HEK293 (cell line): ENCODE measurements at regions not wholly inside any gene's neighbourhood (a gene's known extent, or its start where the extent isn't known, plus 50 kb on each side); places are given as distances from the start of the nearest gene placed in this dataset.

ENCODE experiments used
- CTCF ChIA-PET: fragments of 350-600 bp; formaldehyde crosslinking; extraction: SDS; loops from one replicate; lab custom pipeline; 2021; ENCODE audit warnings: antibody characterized with exemption; lab: Yijun Ruan, JAX
- POLR2A ChIA-PET: fragments of 300-600 bp; formaldehyde crosslinking; extraction: SDS; loops from one replicate; lab custom pipeline; 2020; ENCODE audit warnings: antibody characterized with exemption, inconsistent platforms; lab: Yijun Ruan, JAX
- H3K27ac ChIP-seq: fragments of 200-500 bp; sonication (Bioruptor generic); 2 replicates; pipeline ENCODE4 v1.5.1; 2014; ENCODE audit warnings: low read depth, low read length, control low read depth, inconsistent platforms; ENCODE audit errors: extremely low read depth
- H3K36me3 ChIP-seq, 2 experiments: fragments of 200-500 bp in 1 of 2; sonication (Bioruptor generic) in 1 of 2; 1 replicate in 1 of 2; 2 replicates in 1 of 2; pipeline ENCODE4 v1.5.1; 2014 to 2017; ENCODE audit warnings: inconsistent platforms in 2 of 2, low read length in 2 of 2; ENCODE audit not compliant: control insufficient read depth in 2 of 2, insufficient read depth in 1 of 2
- H3K4me1 ChIP-seq: fragments of 200-500 bp; sonication (Bioruptor generic); 2 replicates; pipeline ENCODE4 v1.5.1; 2014; ENCODE audit warnings: mild to moderate bottlenecking, low read length, inconsistent platforms; ENCODE audit not compliant: control insufficient read depth, insufficient read depth
- H3K4me3 ChIP-seq: 2 replicates; pipeline ENCODE4 v1.5.1; 2011; ENCODE audit warnings: low read depth, mild to moderate bottlenecking, control low read depth, low read length, moderate library complexity
- H3K9me3 ChIP-seq: fragments of 200-500 bp; sonication (Bioruptor generic); 2 replicates; pipeline ENCODE4 v1.5.1; 2014; ENCODE audit warnings: low read depth, low read length, inconsistent platforms; ENCODE audit not compliant: control insufficient read depth, insufficient read depth
- OVOL3 ChIP-seq: fragments of 450-650 bp; formaldehyde crosslinking; IDR thresholded peaks from 2 replicates; pipeline ENCODE4 v1.5.1; 2016; ENCODE audit warnings: missing biosample characterization, missing genetic modification characterization
- RBAK ChIP-seq: fragments of 450-650 bp; formaldehyde crosslinking; IDR thresholded peaks from 2 replicates; pipeline ENCODE4 v1.5.1; 2016; ENCODE audit warnings: missing biosample characterization, missing genetic modification characterization
- WT1 ChIP-seq: fragments of 450-650 bp; formaldehyde crosslinking; IDR thresholded peaks from 2 replicates; pipeline ENCODE4 v1.5.1; 2016; ENCODE audit warnings: missing biosample characterization, missing genetic modification characterization
- ZNF10 ChIP-seq: fragments of 450-650 bp; formaldehyde crosslinking; IDR thresholded peaks from 2 replicates; pipeline ENCODE4 v1.5.1; 2017; ENCODE audit warnings: missing biosample characterization, missing genetic modification characterization
- ZNF175 ChIP-seq: fragments of 450-650 bp; formaldehyde crosslinking; IDR thresholded peaks from 2 replicates; pipeline ENCODE4 v1.5.1; 2016; ENCODE audit warnings: missing biosample characterization, missing genetic modification characterization
- ZNF221 ChIP-seq: fragments of 450-650 bp; formaldehyde crosslinking; IDR thresholded peaks from 2 replicates; pipeline ENCODE4 v1.5.1; 2017; ENCODE audit warnings: missing biosample characterization, missing genetic modification characterization, borderline replicate concordance
- ZNF223 ChIP-seq: fragments of 450-650 bp; formaldehyde crosslinking; IDR thresholded peaks from 2 replicates; pipeline ENCODE4 v1.5.1; 2016; ENCODE audit warnings: missing biosample characterization, missing genetic modification characterization
- ZNF473 ChIP-seq: fragments of 450-650 bp; formaldehyde crosslinking; IDR thresholded peaks from 2 replicates; pipeline ENCODE4 v1.5.1; 2017; ENCODE audit warnings: missing biosample characterization, missing genetic modification characterization
- ZNF560 ChIP-seq: fragments of 450-650 bp; formaldehyde crosslinking; IDR thresholded peaks from 2 replicates; pipeline ENCODE4 v1.5.1; 2017; ENCODE audit warnings: missing biosample characterization, missing genetic modification characterization, borderline replicate concordance
- ZNF571 ChIP-seq: fragments of 450-650 bp; formaldehyde crosslinking; IDR thresholded peaks from 2 replicates; pipeline ENCODE4 v1.5.0; 2017; ENCODE audit warnings: missing biosample characterization, missing genetic modification characterization
- ZNF585B ChIP-seq: fragments of 450-650 bp; formaldehyde crosslinking; IDR thresholded peaks from 2 replicates; pipeline ENCODE4 v1.5.1; 2016; ENCODE audit warnings: missing biosample characterization, missing genetic modification characterization
- ZNF600 ChIP-seq: fragments of 450-650 bp; formaldehyde crosslinking; IDR thresholded peaks from 2 replicates; pipeline ENCODE4 v1.5.1; 2016; ENCODE audit warnings: missing biosample characterization, missing genetic modification characterization
- TF ChIP-seq, protein P1 (sequence below): fragments of 450-650 bp; formaldehyde crosslinking; IDR thresholded peaks from 2 replicates; pipeline ENCODE4 v1.5.1; 2016; ENCODE audit warnings: missing biosample characterization, missing genetic modification characterization, borderline replicate concordance
- TF ChIP-seq, protein P2 (sequence below): sonication (generic); formaldehyde crosslinking; IDR thresholded peaks from 2 replicates; pipeline ENCODE4 v1.8.1; 2022; ENCODE audit warnings: mild to moderate bottlenecking, moderate library complexity, missing genetic modification reagents
- TF ChIP-seq, protein P3 (sequence below): IDR thresholded peaks from 2 replicates; pipeline ENCODE4 v1.6.1; 2011; ENCODE audit warnings: mild to moderate bottlenecking, low read depth, low read length, borderline replicate concordance

DNA sequence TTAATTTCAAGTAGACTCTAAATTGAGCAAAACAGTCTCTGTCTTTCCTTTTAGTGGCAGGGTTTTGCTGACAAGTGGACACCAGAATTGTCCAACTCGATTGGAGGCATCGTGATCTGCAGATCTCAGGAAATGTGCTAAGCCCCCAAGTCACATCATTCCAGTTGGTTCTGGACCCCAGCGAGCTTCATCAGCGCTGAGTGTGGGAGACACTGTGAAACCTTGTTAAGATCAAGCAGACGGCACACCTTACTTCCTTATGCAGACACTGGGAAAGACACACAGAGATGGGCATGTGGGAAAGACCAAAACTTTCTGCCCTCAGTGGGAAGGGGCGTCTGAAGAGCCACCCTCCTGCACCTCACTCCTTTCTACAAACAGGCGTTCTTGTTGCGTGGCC is 440.8 kb downstream of the GLRX3 start:
- H3K36me3 ChIP-seq = no peaks in the 10 kb centered on the region
- H3K4me1 ChIP-seq = no peaks in the 10 kb centered on the region
- H3K9me3 ChIP-seq = no peaks in the 10 kb centered on the region
- TF ChIP-seq ZNF560 (tag by site-specific recombination) (no peak), ZNF473 (tag by site-specific recombination) (no peak), ZNF223 (tag by site-specific recombination) (no peak), ZNF175 (tag by site-specific recombination) (no peak)
- TF ChIP-seq, protein P1, sequence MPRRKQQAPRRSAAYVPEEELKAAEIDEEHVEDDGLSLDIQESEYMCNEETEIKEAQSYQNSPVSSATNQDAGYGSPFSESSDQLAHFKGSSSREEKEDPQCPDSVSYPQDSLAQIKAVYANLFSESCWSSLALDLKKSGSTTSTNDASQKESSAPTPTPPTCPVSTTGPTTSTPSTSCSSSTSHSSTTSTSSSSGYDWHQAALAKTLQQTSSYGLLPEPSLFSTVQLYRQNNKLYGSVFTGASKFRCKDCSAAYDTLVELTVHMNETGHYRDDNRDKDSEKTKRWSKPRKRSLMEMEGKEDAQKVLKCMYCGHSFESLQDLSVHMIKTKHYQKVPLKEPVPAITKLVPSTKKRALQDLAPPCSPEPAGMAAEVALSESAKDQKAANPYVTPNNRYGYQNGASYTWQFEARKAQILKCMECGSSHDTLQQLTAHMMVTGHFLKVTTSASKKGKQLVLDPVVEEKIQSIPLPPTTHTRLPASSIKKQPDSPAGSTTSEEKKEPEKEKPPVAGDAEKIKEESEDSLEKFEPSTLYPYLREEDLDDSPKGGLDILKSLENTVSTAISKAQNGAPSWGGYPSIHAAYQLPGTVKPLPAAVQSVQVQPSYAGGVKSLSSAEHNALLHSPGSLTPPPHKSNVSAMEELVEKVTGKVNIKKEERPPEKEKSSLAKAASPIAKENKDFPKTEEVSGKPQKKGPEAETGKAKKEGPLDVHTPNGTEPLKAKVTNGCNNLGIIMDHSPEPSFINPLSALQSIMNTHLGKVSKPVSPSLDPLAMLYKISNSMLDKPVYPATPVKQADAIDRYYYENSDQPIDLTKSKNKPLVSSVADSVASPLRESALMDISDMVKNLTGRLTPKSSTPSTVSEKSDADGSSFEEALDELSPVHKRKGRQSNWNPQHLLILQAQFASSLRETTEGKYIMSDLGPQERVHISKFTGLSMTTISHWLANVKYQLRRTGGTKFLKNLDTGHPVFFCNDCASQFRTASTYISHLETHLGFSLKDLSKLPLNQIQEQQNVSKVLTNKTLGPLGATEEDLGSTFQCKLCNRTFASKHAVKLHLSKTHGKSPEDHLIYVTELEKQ (tag by site-specific recombination) = no peak
- H3K4me3 ChIP-seq = no peak overlapping the region
- POLR2A ChIA-PET = no interaction called here
- no peak overlapping the region for H3K27ac ChIP-seq
- CTCF ChIA-PET = no interaction called here

DNA sequence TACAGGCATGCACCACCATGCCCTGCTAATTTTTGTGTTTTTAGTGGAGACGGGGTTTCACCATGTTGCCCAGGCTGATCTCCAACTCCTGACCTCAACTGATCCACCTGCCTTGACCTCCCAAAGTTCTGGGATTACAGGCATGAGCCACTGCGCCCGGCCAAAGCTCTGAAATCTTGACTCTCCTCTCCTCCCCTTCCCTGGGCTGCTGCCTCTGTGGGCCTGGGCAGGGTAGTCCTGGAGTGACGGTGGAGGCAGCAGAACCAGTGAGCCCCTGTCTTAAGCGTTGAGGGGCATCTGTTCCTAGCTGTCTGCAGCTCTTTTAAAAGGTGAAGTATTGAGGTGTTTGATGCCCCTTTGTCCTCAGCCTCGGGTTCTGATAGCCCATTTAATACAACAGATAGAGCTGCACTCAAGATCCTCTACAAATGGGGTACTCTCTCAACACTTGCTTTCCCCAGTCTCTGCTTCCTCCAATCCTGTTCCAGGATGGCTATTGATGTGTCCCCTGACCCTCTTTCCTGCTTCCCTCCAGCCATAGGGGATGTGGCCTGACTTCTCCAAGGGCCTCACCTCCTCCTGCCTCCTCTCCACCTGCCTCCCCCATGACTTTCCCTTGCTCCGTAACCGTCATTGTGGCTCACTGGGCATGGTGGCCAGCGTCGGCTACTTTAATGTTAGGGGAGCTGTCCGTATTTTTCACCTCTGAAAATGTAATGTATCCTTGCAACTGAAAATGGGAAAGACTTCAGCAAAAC is 442.5 kb downstream of the GLRX3 start:
- CTCF ChIA-PET = no interaction called here
- Histone ChIP-seq H3K27ac (no peak overlapping the region), H3K36me3 (no peaks in the 10 kb centered on the region), H3K9me3 (no peaks in the 10 kb centered on the region), H3K4me1 (no peaks in the 10 kb centered on the region), H3K4me3 (no peak overlapping the region)
- POLR2A ChIA-PET = no interaction called here
- TF ChIP-seq OVOL3 (tag by site-specific recombination) = no peak
- TF ChIP-seq ZNF585B (tag by site-specific recombination) = no peak
- TF ChIP-seq ZNF221 (tag by site-specific recombination) = no peak
- TF ChIP-seq, protein P2, sequence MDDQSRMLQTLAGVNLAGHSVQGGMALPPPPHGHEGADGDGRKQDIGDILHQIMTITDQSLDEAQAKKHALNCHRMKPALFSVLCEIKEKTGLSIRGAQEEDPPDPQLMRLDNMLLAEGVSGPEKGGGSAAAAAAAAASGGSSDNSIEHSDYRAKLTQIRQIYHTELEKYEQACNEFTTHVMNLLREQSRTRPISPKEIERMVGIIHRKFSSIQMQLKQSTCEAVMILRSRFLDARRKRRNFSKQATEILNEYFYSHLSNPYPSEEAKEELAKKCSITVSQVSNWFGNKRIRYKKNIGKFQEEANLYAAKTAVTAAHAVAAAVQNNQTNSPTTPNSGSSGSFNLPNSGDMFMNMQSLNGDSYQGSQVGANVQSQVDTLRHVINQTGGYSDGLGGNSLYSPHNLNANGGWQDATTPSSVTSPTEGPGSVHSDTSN (CRISPR knock-in tag) = no peak
- TF ChIP-seq ZNF10 (tag by site-specific recombination) = no peak
- TF ChIP-seq, protein P3, sequence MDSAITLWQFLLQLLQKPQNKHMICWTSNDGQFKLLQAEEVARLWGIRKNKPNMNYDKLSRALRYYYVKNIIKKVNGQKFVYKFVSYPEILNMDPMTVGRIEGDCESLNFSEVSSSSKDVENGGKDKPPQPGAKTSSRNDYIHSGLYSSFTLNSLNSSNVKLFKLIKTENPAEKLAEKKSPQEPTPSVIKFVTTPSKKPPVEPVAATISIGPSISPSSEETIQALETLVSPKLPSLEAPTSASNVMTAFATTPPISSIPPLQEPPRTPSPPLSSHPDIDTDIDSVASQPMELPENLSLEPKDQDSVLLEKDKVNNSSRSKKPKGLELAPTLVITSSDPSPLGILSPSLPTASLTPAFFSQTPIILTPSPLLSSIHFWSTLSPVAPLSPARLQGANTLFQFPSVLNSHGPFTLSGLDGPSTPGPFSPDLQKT = no peak
- no peak for TF ChIP-seq RBAK
- TF ChIP-seq ZNF600 (tag by site-specific recombination) = no peak
- TF ChIP-seq, all 188 proteins: peak for 0

DNA sequence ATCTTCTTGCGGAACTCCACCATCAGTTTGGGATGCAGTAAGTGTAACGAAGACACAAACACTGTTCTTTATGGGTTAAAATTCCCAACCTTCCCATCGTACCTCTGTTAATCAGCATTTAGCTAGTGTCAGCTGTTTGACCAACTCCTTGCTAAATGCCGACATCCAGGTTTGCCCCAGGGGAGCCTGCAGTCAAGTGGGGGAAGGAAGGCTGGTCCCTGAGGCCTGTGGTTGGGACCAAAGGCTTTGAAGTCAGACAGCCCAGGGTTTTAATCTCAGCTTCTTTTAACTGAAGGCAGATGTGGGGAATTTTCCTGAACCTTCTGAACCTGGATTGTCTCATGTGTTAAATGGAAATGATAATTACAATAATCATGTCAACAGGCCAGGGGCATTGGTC is 443.7 kb downstream of the GLRX3 start:
- Histone ChIP-seq H3K36me3 (no peaks in the 10 kb centered on the region), H3K4me3 (no peak overlapping the region), H3K9me3 (no peaks in the 10 kb centered on the region), H3K27ac (no peak overlapping the region), H3K4me1 (no peaks in the 10 kb centered on the region)
- CTCF ChIA-PET = no interaction called here
- TF ChIP-seq WT1 (tag by site-specific recombination) (no peak), ZNF571 (tag by site-specific recombination) (no peak)
- POLR2A ChIA-PET = no interaction called here
